Spleen (tissue), 7 donors: ENCODE measurements at regions not wholly inside any gene's neighbourhood (a gene's known extent, or its start where the extent isn't known, plus 50 kb on each side); places are given as distances from the start of the nearest gene placed in this dataset.

ENCODE experiments used
- CTCF ChIP-seq, 11 experiments: fragments of 200-600 bp in 7 of 11; fragments of 450-650 bp in 4 of 11; sonication (generic) in 4 of 11; IDR thresholded peaks in 8 of 11; conservative IDR thresholded peaks in 3 of 11; 1 replicate in 7 of 11; 2 replicates in 4 of 11; pipeline versions ENCODE4 v1.4.0 to v1.8.0; 2016 to 2021; ENCODE audit warnings: antibody characterized with exemption in 11 of 11, inconsistent platforms in 4 of 11, mild to moderate bottlenecking in 1 of 11
- POLR2A ChIP-seq, 3 donors: fragments of 450-650 bp; IDR thresholded peaks; one replicate each; pipeline ENCODE4 v1.5.1; 2017; ENCODE audit warnings: antibody characterized with exemption in 3 of 3, mild to moderate bottlenecking in 1 of 3
- POLR2AphosphoS5 ChIP-seq, 3 donors: sonication (generic); formaldehyde crosslinking; IDR thresholded peaks; one replicate each; pipeline ENCODE4 v1.5.1; 2017; ENCODE audit warnings: antibody characterized with exemption in 3 of 3
- donor health status: DM: no; HTN: no; CAD: no; lungs with moderate emphysema.
- donor health status: DM: no; HTN: no; CAD: no.
- donor health status: DM: no; HTN: no; CAD: no.

DNA sequence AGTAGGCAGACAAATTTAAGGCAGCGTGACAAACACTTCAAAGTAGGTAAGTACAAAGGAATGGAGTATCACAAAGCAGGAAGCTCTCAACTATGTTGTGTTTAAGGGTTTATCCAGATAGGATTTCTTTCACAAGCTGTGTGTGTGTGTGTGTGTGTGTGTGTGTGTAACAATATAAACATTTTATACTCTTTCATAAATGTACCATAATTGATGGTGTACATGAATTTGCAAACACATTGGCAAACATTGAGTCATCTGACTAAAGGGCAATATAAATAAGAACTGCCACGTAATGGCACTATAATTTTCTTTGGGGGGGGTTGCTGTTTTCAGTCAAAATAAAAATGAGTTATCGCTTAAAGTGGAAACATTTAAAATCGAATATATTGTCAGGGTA is 1004.4 kb upstream of the DDX18 start:
- no peak for TF ChIP-seq CTCF (IDR thresholded peaks at IDR 0.05 in 8 of 11, conservative IDR thresholded peaks at IDR 0.05 in 3 of 11)
- TF ChIP-seq POLR2AphosphoS5 (IDR thresholded peaks at IDR 0.05) = no peak
- TF ChIP-seq POLR2A (IDR thresholded peaks at IDR 0.05) = no peak
